GM08714 (cell line): ENCODE measurements at regions not wholly inside any gene's neighbourhood (a gene's known extent, or its start where the extent isn't known, plus 50 kb on each side); places are given as distances from the start of the nearest gene placed in this dataset.

Experiments
- H3K4me3 ChIP-seq: fragments of 200-500 bp; sonication (Bioruptor generic); 2 replicates; pipeline ENCODE4 v1.5.1; 2014; ENCODE audit warnings: mild to moderate bottlenecking, low read length, inconsistent platforms
- ZNF274 ChIP-seq: IDR thresholded peaks from 2 replicates; pipeline ENCODE4 v1.6.1; 2012; ENCODE audit warnings: mild to moderate bottlenecking, low read depth, low read length

- no peak for TF ChIP-seq ZNF274
- H3K4me3 ChIP-seq: no peak overlapping the region
Observed at GRCh38 chrX:16012250-16012649, 111.1 kb upstream of the GRPR start.

DNA sequence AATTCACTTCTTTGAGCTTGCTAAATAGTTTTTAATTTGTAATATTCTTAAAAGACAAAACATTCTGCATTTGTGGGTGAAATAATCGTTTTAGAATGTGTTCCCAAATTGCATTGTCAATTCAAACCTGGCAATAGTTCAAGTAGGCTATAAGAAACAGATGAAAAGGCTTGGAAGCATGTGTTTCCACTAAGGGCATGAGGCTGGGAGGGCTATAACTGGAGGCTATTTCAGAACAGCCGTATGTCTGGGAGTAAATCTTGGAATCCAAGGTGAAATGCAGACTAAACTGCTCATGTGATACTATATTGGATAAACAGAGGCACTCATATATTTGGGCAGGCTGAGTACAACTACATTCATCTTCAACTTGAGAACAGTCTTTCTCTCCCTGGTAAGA, 117.4 kb upstream of the GRPR start:
- TF ChIP-seq ZNF274: no peak
- H3K4me3 ChIP-seq: no peak overlapping the region

GRCh38 chrX:16002185-16002584, 121.2 kb upstream of the GRPR start:
- no peak overlapping the region for H3K4me3 ChIP-seq
- no peak for TF ChIP-seq ZNF274

DNA sequence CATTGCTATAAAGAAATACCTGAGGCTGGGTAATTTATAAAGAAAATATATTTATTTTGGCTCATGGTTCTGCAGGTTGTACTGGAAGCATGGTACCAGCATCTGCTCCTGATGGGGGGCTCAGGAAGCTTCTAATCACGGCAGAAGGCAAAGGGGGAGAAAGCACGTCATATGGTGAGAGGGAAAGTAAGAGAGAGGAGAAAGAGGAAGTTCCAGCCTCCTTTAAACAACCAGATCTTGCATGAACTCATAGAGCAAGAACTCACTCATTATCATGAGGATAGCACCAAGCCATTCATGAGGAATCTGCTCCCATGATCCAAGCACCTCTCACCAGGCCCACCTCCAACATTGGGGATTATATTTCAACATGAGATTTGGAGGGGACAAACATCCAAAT, 125.0 kb upstream of the GRPR start:
- no peak overlapping the region for H3K4me3 ChIP-seq
- no peak for TF ChIP-seq ZNF274

DNA sequence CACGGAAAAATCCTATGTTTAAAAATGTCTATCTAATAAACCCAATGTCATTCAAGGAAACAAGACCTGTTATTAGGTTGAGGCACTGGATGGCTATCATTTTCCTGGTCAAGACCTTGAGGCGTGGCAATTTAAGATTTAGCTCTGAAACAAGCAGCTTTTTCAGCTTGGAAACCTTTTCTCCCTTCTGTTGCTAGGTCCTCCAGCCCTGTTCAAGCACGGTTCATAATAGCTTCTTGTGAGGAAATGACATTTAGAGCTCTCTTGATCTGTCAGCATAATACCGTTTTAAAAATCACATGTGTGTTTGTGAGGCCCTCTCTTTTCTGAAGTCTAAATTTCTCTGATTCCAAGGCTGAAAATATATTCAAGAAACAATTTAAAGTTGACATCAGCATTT, 133.6 kb upstream of the GRPR start:
- no peak overlapping the region for H3K4me3 ChIP-seq
- no peak for TF ChIP-seq ZNF274

GRCh38 chrX:15988661-15989603, 134.3 kb upstream of the AP1S2 start:
- TF ChIP-seq ZNF274: no peak
- H3K4me3 ChIP-seq: no peak overlapping the region

GRCh38 chrX:15985937-15986336, 131.3 kb upstream of the AP1S2 start:
- TF ChIP-seq ZNF274: no peak
- no peak overlapping the region for H3K4me3 ChIP-seq

DNA sequence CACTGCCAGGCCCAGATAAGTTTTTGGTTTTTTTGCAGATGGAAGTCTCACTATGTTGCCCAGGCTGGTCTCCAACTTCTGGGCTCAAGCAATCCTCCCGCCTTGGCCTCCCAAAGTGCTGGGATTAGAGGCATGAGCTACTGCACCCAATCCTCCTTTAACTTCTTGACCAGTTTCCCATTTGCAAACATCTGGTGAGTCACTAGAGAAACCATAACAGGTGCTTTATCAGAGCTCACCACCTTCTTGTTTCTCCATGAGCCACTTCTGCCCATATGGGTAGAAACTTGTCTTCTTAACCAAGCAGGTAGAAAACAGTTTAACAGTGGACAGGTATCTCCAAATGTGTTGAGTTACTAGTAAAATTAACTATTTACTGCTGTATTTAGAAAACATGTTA, 128.4 kb upstream of the AP1S2 start:
- no peak for TF ChIP-seq ZNF274
- no peak overlapping the region for H3K4me3 ChIP-seq

- TF ChIP-seq ZNF274: no peak
- no peak overlapping the region for H3K4me3 ChIP-seq
Observed at GRCh38 chrX:15977644-15978043, 123.0 kb upstream of the AP1S2 start.

DNA sequence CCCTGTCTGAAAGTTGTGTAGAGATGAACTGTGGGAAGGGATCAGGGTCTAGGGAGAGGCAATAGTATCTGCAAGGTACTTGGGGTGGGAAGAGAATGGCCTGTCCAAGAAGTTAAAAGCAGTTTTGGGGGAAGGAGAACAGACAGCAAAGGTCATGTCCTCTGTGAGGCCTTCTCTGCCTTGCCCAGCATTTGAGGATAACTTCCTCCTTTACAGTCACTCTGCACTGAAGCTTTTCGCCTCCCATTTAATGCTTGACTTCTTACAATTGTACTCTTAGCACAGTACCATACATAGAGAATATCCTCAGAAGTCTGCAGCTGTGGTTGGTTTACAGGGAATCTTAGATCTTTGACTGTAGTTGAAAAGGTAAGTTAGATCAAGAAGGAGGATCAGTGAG, 121.8 kb upstream of the AP1S2 start:
- no peak overlapping the region for H3K4me3 ChIP-seq
- TF ChIP-seq ZNF274: no peak

GRCh38 chrX:15973946-15974345, 119.3 kb upstream of the AP1S2 start:
- no peak for TF ChIP-seq ZNF274
- H3K4me3 ChIP-seq: no peak overlapping the region

- TF ChIP-seq ZNF274: no peak
- H3K4me3 ChIP-seq: no peak overlapping the region
Observed at GRCh38 chrX:15973299-15973698, 118.7 kb upstream of the AP1S2 start.

DNA sequence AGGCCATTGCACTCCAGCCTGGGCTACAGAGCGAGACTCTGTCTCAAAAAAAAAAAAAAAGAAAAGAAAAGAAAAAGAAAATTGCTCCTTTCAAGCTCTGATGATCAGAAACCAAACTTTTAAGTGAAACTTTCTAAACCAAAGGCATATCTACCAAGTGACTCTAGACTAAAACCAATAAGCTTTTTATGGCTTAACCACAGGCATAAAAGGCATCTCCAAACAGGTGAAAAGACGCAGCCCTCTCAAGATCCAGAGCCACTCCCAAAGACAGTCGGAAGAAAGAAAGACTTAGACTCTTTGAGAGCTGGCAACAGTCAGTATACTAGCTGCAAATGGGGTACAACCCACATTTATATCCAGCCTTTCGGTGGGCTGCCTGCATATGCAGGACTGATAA, 117.1 kb upstream of the AP1S2 start:
- TF ChIP-seq ZNF274: no peak
- no peak overlapping the region for H3K4me3 ChIP-seq

- no peak for TF ChIP-seq ZNF274
- H3K4me3 ChIP-seq: no peak overlapping the region
Observed at GRCh38 chrX:15963858-15964257, 109.2 kb upstream of the AP1S2 start.

DNA sequence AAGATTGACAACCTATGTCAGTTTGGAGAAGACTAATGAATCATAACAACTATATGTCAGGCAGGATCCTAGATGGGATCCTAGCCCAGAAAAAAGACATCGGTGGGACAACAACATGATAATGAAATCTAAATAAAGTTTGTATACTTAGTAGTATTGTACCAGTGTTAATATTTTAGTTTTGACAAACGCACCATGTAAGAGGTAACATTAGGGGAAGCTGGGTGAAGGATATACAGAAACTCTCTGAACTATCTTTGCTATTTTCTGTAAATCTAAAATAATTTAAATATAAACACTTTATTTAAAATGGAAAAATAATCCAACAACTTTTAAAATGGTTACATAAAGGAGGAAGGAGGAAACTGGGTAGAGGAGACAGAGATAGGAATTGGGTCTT, 105.6 kb upstream of the AP1S2 start:
- no peak overlapping the region for H3K4me3 ChIP-seq
- no peak for TF ChIP-seq ZNF274

- H3K4me3 ChIP-seq: no peak overlapping the region
- TF ChIP-seq ZNF274: no peak
Observed at GRCh38 chrX:15956681-15957080, 102.1 kb upstream of the AP1S2 start.

GRCh38 chrX:15953801-15954200, 99.2 kb upstream of the AP1S2 start:
- no peak for TF ChIP-seq ZNF274
- no peak overlapping the region for H3K4me3 ChIP-seq
